ENCODE measurements at regions not wholly inside any gene's neighbourhood (a gene's known extent, or its start where the extent isn't known, plus 50 kb on each side); places are given as distances from the start of the nearest gene placed in this dataset.

GRCh38 chr3:22113453-22113852, 362.4 kb upstream of the ZNF385D start:
- no peak for DNase-seq (ENCODE audit: low spot score)

- no peak for DNase-seq (ENCODE audit: low spot score)
Observed at GRCh38 chr3:22115581-22115980, 364.6 kb upstream of the ZNF385D start.

- DNase-seq (ENCODE audit: low spot score), result no peak
Observed at GRCh38 chr3:22117091-22117490, 366.1 kb upstream of the ZNF385D start.

- DNase-seq (ENCODE audit: low spot score), result no peak
Observed at GRCh38 chr3:22117751-22118346, 366.8 kb upstream of the ZNF385D start.

GRCh38 chr3:22118542-22118941, 367.5 kb upstream of the ZNF385D start:
- no peak for DNase-seq (ENCODE audit: low spot score)

GRCh38 chr3:22121068-22121701, 370.2 kb upstream of the ZNF385D start:
- DNase-seq (ENCODE audit: low spot score), result no peak

GRCh38 chr3:22122567-22122966, 371.6 kb upstream of the ZNF385D start:
- no peak for DNase-seq (ENCODE audit: low spot score)

GRCh38 chr3:22129101-22129500, 378.1 kb upstream of the ZNF385D start:
- DNase-seq (ENCODE audit: low spot score), result no peak

GRCh38 chr3:22141769-22142168, 390.8 kb upstream of the ZNF385D start:
- no peak for DNase-seq (ENCODE audit: low spot score)

- DNase-seq (ENCODE audit: low spot score), result no peak
Observed at GRCh38 chr3:22147161-22147560, 396.2 kb upstream of the ZNF385D start.

GRCh38 chr3:22156868-22157267, 405.9 kb upstream of the ZNF385D start:
- DNase-seq (ENCODE audit: low spot score), result no peak

- DNase-seq (ENCODE audit: low spot score), result no peak
Observed at GRCh38 chr3:22157848-22158247, 406.8 kb upstream of the ZNF385D start.

GRCh38 chr3:22159004-22159695, 408.1 kb upstream of the ZNF385D start:
- no peak for DNase-seq (ENCODE audit: low spot score)

GRCh38 chr3:22161315-22161714, 410.3 kb upstream of the ZNF385D start:
- no peak for DNase-seq (ENCODE audit: low spot score)

- DNase-seq (ENCODE audit: low spot score), result no peak
Observed at GRCh38 chr3:22170370-22170769, 419.4 kb upstream of the ZNF385D start.

- DNase-seq (ENCODE audit: low spot score), result no peak
Observed at GRCh38 chr3:22172964-22173363, 422.0 kb upstream of the ZNF385D start.

- no peak for DNase-seq (ENCODE audit: low spot score)
Observed at GRCh38 chr3:22175947-22176346, 424.9 kb upstream of the ZNF385D start.

GRCh38 chr3:22176911-22177310, 425.9 kb upstream of the ZNF385D start:
- DNase-seq (ENCODE audit: low spot score), result no peak

GRCh38 chr3:22189616-22190015, 438.6 kb upstream of the ZNF385D start:
- no peak for DNase-seq (ENCODE audit: low spot score)

- no peak for DNase-seq (ENCODE audit: low spot score)
Observed at GRCh38 chr3:22199095-22199494, 448.1 kb upstream of the ZNF385D start.

GRCh38 chr3:22208844-22209243, 457.8 kb upstream of the ZNF385D start:
- no peak for DNase-seq (ENCODE audit: low spot score)

GRCh38 chr3:22209578-22209977, 458.6 kb upstream of the ZNF385D start:
- DNase-seq (ENCODE audit: low spot score), result no peak

GRCh38 chr3:22210693-22211092, 459.7 kb upstream of the ZNF385D start:
- DNase-seq (ENCODE audit: low spot score), result no peak

GRCh38 chr3:22216601-22217000, 465.6 kb upstream of the ZNF385D start:
- no peak for DNase-seq (ENCODE audit: low spot score)

All from left forelimb (tissue), 1 donor.